ENCODE measurements at regions not wholly inside any gene's neighbourhood (a gene's known extent, or its start where the extent isn't known, plus 50 kb on each side); places are given as distances from the start of the nearest gene placed in this dataset.

GRCh38 chr10:3631701-3632330 is 153.2 kb downstream of the KLF6 start:
- DNase-seq (ENCODE audit: extremely low read depth in 1 of 2, low read depth in 1 of 2): no peak

- no peak for DNase-seq (ENCODE audit: extremely low read depth in 1 of 2, low read depth in 1 of 2)
Measured at GRCh38 chr10:3631291-3631690, 153.7 kb downstream of the KLF6 start.

GRCh38 chr10:3625959-3626751 is 158.9 kb downstream of the KLF6 start:
- no peak for DNase-seq (ENCODE audit: extremely low read depth in 1 of 2, low read depth in 1 of 2)

- no peak for DNase-seq (ENCODE audit: extremely low read depth in 1 of 2, low read depth in 1 of 2)
Measured at GRCh38 chr10:3624367-3624766, 160.6 kb downstream of the KLF6 start.

- DNase-seq (ENCODE audit: extremely low read depth in 1 of 2, low read depth in 1 of 2): no peak
Measured at GRCh38 chr10:3623746-3624145, 161.3 kb downstream of the KLF6 start.

- no peak for DNase-seq (ENCODE audit: extremely low read depth in 1 of 2, low read depth in 1 of 2)
Measured at GRCh38 chr10:3622845-3623621, 162.0 kb downstream of the KLF6 start.

GRCh38 chr10:3622427-3622826 is 162.6 kb downstream of the KLF6 start:
- DNase-seq (ENCODE audit: extremely low read depth in 1 of 2, low read depth in 1 of 2): no peak

- no peak for DNase-seq (ENCODE audit: extremely low read depth in 1 of 2, low read depth in 1 of 2)
Measured at GRCh38 chr10:3620818-3621217, 164.2 kb downstream of the KLF6 start.

GRCh38 chr10:3619241-3619640 is 165.8 kb downstream of the KLF6 start:
- no peak for DNase-seq (ENCODE audit: extremely low read depth in 1 of 2, low read depth in 1 of 2)

- DNase-seq (ENCODE audit: extremely low read depth in 1 of 2, low read depth in 1 of 2): no peak
Measured at GRCh38 chr10:3616880-3617279, 168.1 kb downstream of the KLF6 start.

GRCh38 chr10:3613318-3613717 is 171.7 kb downstream of the KLF6 start:
- no peak for DNase-seq (ENCODE audit: extremely low read depth in 1 of 2, low read depth in 1 of 2)

GRCh38 chr10:3612183-3613001 is 172.6 kb downstream of the KLF6 start:
- DNase-seq (ENCODE audit: extremely low read depth in 1 of 2, low read depth in 1 of 2): no peak

- no peak for DNase-seq (ENCODE audit: extremely low read depth in 1 of 2, low read depth in 1 of 2)
Measured at GRCh38 chr10:3606309-3606708, 178.7 kb downstream of the KLF6 start.

- DNase-seq (ENCODE audit: extremely low read depth in 1 of 2, low read depth in 1 of 2): no peak
Measured at GRCh38 chr10:3605882-3606281, 179.1 kb downstream of the KLF6 start.

- no peak for DNase-seq (ENCODE audit: extremely low read depth in 1 of 2, low read depth in 1 of 2)
Measured at GRCh38 chr10:3595736-3596135, 189.3 kb downstream of the KLF6 start.

GRCh38 chr10:3593611-3594010 is 191.4 kb downstream of the KLF6 start:
- DNase-seq (ENCODE audit: extremely low read depth in 1 of 2, low read depth in 1 of 2): no peak

GRCh38 chr10:3592424-3592823 is 192.6 kb downstream of the KLF6 start:
- DNase-seq (ENCODE audit: extremely low read depth in 1 of 2, low read depth in 1 of 2): no peak

- no peak for DNase-seq (ENCODE audit: extremely low read depth in 1 of 2, low read depth in 1 of 2)
Measured at GRCh38 chr10:3588816-3589215, 196.2 kb downstream of the KLF6 start.

GRCh38 chr10:3588346-3588745 is 196.7 kb downstream of the KLF6 start:
- no peak for DNase-seq (ENCODE audit: extremely low read depth in 1 of 2, low read depth in 1 of 2)

GRCh38 chr10:3584926-3585784 is 199.9 kb downstream of the KLF6 start:
- no peak for DNase-seq (ENCODE audit: extremely low read depth in 1 of 2, low read depth in 1 of 2)

Measured in activated CD8-positive, alpha-beta memory T cell treated with anti-CD3 and anti-CD28 coated beads for 1 hour (primary cell).